Hepatocyte (in vitro differentiated cells): ENCODE measurements at regions not wholly inside any gene's neighbourhood (a gene's known extent, or its start where the extent isn't known, plus 50 kb on each side); places are given as distances from the start of the nearest gene placed in this dataset.

Source experiments
- DNase-seq: peaks from one replicate; pipeline ENCODE4 v3.0.0-alpha.2; 2016; ENCODE audit warnings: low spot score
- H2AFZ ChIP-seq: fragments of 200-600 bp; sonication (generic); 2 replicates; pipeline ENCODE4 v1.6.0; 2016; ENCODE audit warnings: antibody characterized with exemption, mild to moderate bottlenecking
- H3K27ac ChIP-seq: fragments of 200-600 bp; sonication (generic); 2 replicates; pipeline ENCODE4 v1.5.1; 2016; ENCODE audit warnings: mild to moderate bottlenecking
- H3K27me3 ChIP-seq: fragments of 200-600 bp; sonication (generic); 2 replicates; pipeline ENCODE4 v1.6.1; 2016
- H3K36me3 ChIP-seq: fragments of 200-600 bp; sonication (generic); replicated peaks from 2 replicates; pipeline ENCODE4 v1.5.1; 2016; ENCODE audit warnings: low read depth; ENCODE audit not compliant: insufficient read depth
- H3K4me1 ChIP-seq: fragments of 200-600 bp; sonication (generic); 2 replicates; pipeline ENCODE4 v1.5.1; 2016; ENCODE audit warnings: mild to moderate bottlenecking, moderate library complexity; ENCODE audit not compliant: insufficient read depth
- H3K4me2 ChIP-seq: fragments of 200-600 bp; sonication (generic); 2 replicates; pipeline ENCODE4 v1.6.0; 2016
- H3K4me3 ChIP-seq: fragments of 200-600 bp; sonication (generic); 2 replicates; pipeline ENCODE4 v1.5.1; 2016; ENCODE audit warnings: mild to moderate bottlenecking
- H3K79me2 ChIP-seq: fragments of 200-600 bp; sonication (generic); 2 replicates; pipeline ENCODE4 v1.6.0; 2017; ENCODE audit warnings: mild to moderate bottlenecking
- H3K9me2 ChIP-seq: fragments of 200-600 bp; sonication (generic); replicated peaks from 2 replicates; pipeline ENCODE4 v1.6.0; 2017; ENCODE audit warnings: mild to moderate bottlenecking; ENCODE audit not compliant: insufficient read depth
- H3K9me3 ChIP-seq: fragments of 200-600 bp; sonication (generic); 2 replicates; pipeline ENCODE4 v1.5.1; 2016; ENCODE audit warnings: low read depth, mild to moderate bottlenecking
- H4K20me1 ChIP-seq: fragments of 200-600 bp; sonication (generic); 2 replicates; pipeline ENCODE4 v1.6.0; 2016; ENCODE audit warnings: mild to moderate bottlenecking; ENCODE audit not compliant: insufficient read depth, poor library complexity, severe bottlenecking
- EZH2 ChIP-seq: fragments of 200-600 bp; sonication (generic); IDR thresholded peaks from 2 replicates; pipeline ENCODE4 v1.6.1; 2016; ENCODE audit warnings: antibody characterized with exemption, mild to moderate bottlenecking, borderline replicate concordance
- EZH2phosphoT487 ChIP-seq: fragments of 200-600 bp; sonication (generic); IDR thresholded peaks from one replicate; pipeline ENCODE4 v1.6.1; 2018; ENCODE audit warnings: antibody characterized with exemption, mild to moderate bottlenecking, low read depth, moderate library complexity; ENCODE audit not compliant: unreplicated experiment, severe bottlenecking
- WGBS: methylation state at CpG from one replicate; pipeline ENCODE4 v1.1.6; 2016; ENCODE audit warnings: low lambda C conversion rate; ENCODE audit errors: missing lambda C conversion rate; 5-methylcytosine and 5-hydroxymethylcytosine counted together
- TF ChIP-seq, protein P1 (sequence below): fragments of 200-600 bp; sonication (generic); IDR thresholded peaks from 2 replicates; pipeline ENCODE4 v1.5.1; 2016; ENCODE audit warnings: antibody characterized with exemption, mild to moderate bottlenecking; ENCODE audit not compliant: poor library complexity

DNA sequence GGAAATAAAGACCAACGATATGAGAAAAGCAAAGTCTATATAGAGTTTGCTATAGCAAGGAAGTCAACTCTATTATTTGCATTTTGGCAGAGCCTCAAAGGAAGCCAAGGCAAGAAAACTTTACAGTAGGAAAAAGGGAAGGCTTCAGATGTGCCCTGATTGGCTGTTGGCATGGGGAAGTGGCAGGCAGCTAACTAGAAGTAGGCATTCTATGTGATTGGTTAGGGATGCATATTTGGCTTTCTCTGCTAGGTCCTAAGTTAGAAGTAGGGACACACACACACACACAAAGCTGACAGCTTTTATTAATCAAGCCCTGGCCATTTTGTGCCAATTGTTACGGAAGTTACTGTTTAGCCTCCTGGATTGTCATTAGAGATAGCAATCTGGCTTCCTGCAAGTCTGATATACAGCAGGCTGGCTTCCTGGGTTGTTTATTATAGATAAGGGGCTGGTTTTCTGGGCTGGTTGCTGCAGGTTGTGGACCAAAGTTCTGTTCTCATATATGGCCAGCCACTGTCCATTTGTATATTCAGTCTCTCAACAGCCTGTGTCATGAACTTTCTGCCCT is 308.1 kb upstream of the GRAMD2B start:
- WGBS: 76% methylated on average over 2 of the region's 2 CpGs
- no peaks in the 10 kb centered on the region for H4K20me1 ChIP-seq
- no peak overlapping the region for H2AFZ ChIP-seq
- no peaks in the 10 kb centered on the region for H3K9me2 ChIP-seq
- no peak overlapping the region for H3K4me3 ChIP-seq
- TF ChIP-seq EZH2 (no peak), EZH2phosphoT487 (no peak)
- TF ChIP-seq, protein P1, sequence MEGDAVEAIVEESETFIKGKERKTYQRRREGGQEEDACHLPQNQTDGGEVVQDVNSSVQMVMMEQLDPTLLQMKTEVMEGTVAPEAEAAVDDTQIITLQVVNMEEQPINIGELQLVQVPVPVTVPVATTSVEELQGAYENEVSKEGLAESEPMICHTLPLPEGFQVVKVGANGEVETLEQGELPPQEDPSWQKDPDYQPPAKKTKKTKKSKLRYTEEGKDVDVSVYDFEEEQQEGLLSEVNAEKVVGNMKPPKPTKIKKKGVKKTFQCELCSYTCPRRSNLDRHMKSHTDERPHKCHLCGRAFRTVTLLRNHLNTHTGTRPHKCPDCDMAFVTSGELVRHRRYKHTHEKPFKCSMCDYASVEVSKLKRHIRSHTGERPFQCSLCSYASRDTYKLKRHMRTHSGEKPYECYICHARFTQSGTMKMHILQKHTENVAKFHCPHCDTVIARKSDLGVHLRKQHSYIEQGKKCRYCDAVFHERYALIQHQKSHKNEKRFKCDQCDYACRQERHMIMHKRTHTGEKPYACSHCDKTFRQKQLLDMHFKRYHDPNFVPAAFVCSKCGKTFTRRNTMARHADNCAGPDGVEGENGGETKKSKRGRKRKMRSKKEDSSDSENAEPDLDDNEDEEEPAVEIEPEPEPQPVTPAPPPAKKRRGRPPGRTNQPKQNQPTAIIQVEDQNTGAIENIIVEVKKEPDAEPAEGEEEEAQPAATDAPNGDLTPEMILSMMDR: no peak
- no peaks in the 10 kb centered on the region for H3K79me2 ChIP-seq
- H3K4me1 ChIP-seq: no peaks in the 10 kb centered on the region
- no peak for DNase-seq
- H3K36me3 ChIP-seq: no peaks in the 10 kb centered on the region
- no peaks in the 10 kb centered on the region for H3K27me3 ChIP-seq
- H3K9me3 ChIP-seq: no peaks in the 10 kb centered on the region
- H3K27ac ChIP-seq: no peak overlapping the region
- H3K4me2 ChIP-seq: no peak overlapping the region

DNA sequence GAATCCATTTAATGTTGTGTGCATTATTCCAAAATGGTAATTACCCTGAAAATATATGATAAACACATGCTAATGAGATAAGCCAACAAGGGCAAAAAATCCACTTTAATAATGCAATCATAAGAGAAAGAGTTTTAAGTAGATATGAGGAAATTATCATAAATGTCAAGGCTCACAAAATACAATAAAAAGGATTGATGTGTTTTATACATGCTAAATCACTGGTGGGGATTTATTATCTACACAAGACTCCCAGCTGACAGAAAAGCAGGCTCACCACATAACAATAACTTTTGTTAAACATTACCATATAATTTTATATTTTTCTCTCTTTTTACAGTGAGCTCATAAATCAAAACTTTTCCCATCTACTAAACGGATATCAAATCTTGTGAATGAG is 306.2 kb upstream of the GRAMD2B start:
- no peak overlapping the region for H3K27ac ChIP-seq
- no peak overlapping the region for H3K4me3 ChIP-seq
- H3K9me3 ChIP-seq: no peaks in the 10 kb centered on the region
- H4K20me1 ChIP-seq: no peaks in the 10 kb centered on the region
- no peaks in the 10 kb centered on the region for H3K36me3 ChIP-seq
- H3K4me2 ChIP-seq: no peak overlapping the region
- no peak overlapping the region for H2AFZ ChIP-seq
- H3K27me3 ChIP-seq: no peaks in the 10 kb centered on the region
- no peak for TF ChIP-seq EZH2phosphoT487
- TF ChIP-seq EZH2: no peak
- TF ChIP-seq, protein P1: no peak
- H3K4me1 ChIP-seq: no peaks in the 10 kb centered on the region
- no peaks in the 10 kb centered on the region for H3K79me2 ChIP-seq
- no peak for DNase-seq
- H3K9me2 ChIP-seq: no peaks in the 10 kb centered on the region
- WGBS: 60% methylated on average over 1 of the region's 1 CpG

DNA sequence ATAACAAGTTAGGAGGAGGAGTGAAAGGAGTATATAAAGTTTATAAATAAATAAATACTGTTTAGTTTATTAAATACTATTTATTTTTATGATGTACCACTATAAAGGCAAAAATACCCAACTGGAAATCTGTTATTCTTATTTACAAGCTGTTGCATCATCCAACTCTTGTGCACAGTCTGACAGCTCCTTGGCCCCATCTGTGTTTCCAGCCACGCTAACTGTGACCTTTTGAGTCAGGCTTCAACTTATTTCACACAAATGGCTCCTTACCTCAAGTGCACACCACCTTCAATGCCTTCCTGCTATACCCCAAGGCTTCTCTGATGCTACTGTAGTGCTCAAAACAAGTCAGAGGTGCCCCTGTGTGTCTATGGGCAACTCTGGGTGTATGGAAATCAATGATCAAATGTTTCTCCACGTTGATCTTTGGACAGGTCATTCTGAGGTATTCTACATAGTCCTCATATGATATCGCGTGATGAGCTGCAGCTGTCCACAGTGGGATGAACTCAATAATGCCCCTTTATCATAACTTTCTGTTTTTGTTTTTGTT is 303.2 kb upstream of the GRAMD2B start:
- Histone ChIP-seq H3K9me3 (no peaks in the 10 kb centered on the region), H2AFZ (no peak overlapping the region), H3K27me3 (no peaks in the 10 kb centered on the region), H3K4me3 (no peak overlapping the region), H3K79me2 (no peaks in the 10 kb centered on the region), H3K36me3 (no peaks in the 10 kb centered on the region), H3K4me2 (no peak overlapping the region), H3K4me1 (no peaks in the 10 kb centered on the region), H3K9me2 (no peaks in the 10 kb centered on the region), H3K27ac (no peak overlapping the region), H4K20me1 (no peaks in the 10 kb centered on the region)
- 92% methylated on average over 4 of the region's 4 CpGs for WGBS
- TF ChIP-seq EZH2phosphoT487 (no peak), EZH2 (no peak)
- TF ChIP-seq, protein P1: no peak
- no peak for DNase-seq
